ENCODE measurements at regions not wholly inside any gene's neighbourhood (a gene's known extent, or its start where the extent isn't known, plus 50 kb on each side); places are given as distances from the start of the nearest gene placed in this dataset.

DNA sequence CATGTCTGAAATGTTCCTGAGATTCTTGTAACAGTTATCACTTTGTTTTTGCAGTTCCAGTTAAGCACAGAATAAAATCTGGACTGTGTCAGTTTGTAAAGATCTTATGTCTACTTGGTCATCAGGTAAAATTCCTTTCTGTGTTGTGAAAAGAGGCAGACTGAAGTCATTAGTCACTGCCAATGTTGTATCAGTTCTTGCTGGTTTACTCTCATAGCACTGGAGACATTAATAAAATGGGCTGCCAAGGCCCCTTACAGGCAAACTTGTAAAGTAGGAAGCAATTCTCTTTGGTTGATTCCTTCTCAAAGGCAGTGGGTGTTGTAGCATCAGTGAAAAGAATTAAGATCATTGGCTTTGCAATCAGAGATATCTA lies 61.4 kb upstream of the ST6GALNAC3 start:
- TF ChIP-seq GATA1 (IDR thresholded peaks at IDR 0.05; ENCODE audit: low read depth, low read length) = no peak
- TF ChIP-seq POLR2A (IDR thresholded peaks at IDR 0.05; ENCODE audit: low read length) = no peak
- DNase-seq = no peak

- TF ChIP-seq GATA1 (IDR thresholded peaks at IDR 0.05; ENCODE audit: low read depth, low read length) (no peak), POLR2A (IDR thresholded peaks at IDR 0.05; ENCODE audit: low read length) (no peak)
- no peak for DNase-seq
These were observed 59.0 kb upstream of the ST6GALNAC3 start for GRCh38 chr1:76015478-76016103.

DNA sequence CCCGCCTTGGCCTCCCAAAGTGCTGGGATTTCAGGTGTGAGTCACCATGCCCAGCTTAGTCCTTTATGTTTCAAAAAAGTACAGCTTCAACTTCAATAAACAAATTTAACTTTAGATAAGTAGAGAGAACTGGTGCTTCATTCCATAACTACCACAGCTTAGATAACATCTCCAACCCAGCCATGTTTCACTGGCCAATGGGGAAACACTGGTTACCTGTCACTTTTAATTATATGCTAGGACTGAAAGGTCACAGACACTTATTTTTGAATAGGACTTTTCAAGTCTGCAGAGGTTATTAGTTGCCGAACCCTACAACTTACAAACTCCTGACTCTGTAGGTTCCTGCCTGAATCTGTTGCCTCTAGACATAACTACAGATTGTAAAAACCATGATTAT lies 56.5 kb upstream of the ST6GALNAC3 start:
- no peak for DNase-seq
- TF ChIP-seq GATA1 (IDR thresholded peaks at IDR 0.05; ENCODE audit: low read depth, low read length) (no peak), POLR2A (IDR thresholded peaks at IDR 0.05; ENCODE audit: low read length) (no peak)

GRCh38 chr1:76021846-76022245 lies 52.7 kb upstream of the ST6GALNAC3 start:
- no peak for TF ChIP-seq GATA1 (IDR thresholded peaks at IDR 0.05; ENCODE audit: low read depth, low read length)
- TF ChIP-seq POLR2A (IDR thresholded peaks at IDR 0.05; ENCODE audit: low read length) = no peak

GRCh38 chr1:76023669-76024435 lies 50.7 kb upstream of the ST6GALNAC3 start:
- DNase-seq = peak in 1 of 2 experiments; percentile 16

More at GRCh38 chr1:76021846-76022245, 52.7 kb upstream of the ST6GALNAC3 start:
- no peak for DNase-seq

More at GRCh38 chr1:76023669-76024435, 50.7 kb upstream of the ST6GALNAC3 start:
- TF ChIP-seq GATA1 (IDR thresholded peaks at IDR 0.05; ENCODE audit: low read depth, low read length) = no peak
- TF ChIP-seq POLR2A (IDR thresholded peaks at IDR 0.05; ENCODE audit: low read length) = no peak
